ENCODE measurements at regions not wholly inside any gene's neighbourhood (a gene's known extent, or its start where the extent isn't known, plus 50 kb on each side); places are given as distances from the start of the nearest gene placed in this dataset.

DNA sequence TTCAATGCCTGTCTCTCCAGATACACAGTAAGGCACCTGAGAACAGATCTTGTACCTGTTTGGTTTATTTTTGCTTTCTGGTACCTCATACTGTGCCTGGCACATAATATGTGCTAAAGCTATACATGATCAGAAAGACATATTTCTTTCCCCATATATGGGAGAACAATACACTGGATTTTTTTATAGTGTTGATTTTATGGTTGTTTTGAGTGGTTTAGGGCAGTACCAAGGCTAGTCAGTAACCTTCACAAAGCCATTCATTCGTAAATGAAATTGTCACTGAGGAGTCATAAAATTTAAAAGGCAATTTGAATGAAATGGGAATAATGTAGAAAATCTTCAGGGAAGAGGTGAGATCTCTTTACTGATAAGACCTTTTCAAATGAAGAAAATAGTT, 810.2 kb downstream of the TUSC7 start:
- DNase-seq (ENCODE audit: low read depth) = no peak

- DNase-seq (ENCODE audit: low read depth) = no peak
Measured at GRCh38 chr3:117520582-117520981, 811.0 kb downstream of the TUSC7 start.

DNA sequence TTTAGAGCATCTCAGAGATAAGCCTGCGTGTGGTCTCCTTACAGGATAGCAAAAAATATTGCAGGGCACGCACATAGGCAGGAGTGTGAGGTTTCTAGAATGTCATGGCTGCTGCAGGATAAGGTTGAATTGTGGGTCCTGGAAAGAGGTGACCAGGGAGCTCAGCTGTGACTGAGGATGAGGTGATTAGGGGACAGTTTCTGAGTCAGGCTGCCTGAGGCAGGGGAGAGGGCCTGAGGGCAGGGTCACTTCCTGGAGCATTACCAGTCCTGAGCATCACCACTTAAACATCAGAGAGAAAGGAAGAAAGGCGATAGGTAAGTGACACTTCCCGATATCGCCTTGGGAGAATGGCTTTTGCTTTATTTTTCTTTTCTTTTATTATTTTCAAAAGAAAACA, 813.8 kb downstream of the TUSC7 start:
- no peak for DNase-seq (ENCODE audit: low read depth)

DNA sequence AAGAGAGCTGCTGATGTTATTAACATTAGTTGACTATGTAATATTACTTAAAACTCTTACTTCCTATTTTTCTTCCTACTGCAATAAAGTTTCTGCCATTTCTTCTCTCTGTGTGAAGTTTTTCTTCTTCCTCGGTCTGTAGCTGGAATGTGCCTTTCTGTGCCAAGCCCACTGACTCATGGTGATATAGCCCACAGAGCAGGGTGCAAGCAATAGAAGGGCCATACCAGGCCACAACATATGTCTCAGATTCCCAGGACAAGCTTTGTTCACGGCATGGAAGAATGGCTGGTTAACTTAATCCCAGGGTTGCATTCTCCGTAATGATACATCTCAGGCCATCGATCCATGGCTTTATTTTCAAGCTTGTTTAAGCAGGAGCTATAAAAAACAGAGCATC, 815.3 kb downstream of the TUSC7 start:
- no peak for DNase-seq (ENCODE audit: low read depth)

DNA sequence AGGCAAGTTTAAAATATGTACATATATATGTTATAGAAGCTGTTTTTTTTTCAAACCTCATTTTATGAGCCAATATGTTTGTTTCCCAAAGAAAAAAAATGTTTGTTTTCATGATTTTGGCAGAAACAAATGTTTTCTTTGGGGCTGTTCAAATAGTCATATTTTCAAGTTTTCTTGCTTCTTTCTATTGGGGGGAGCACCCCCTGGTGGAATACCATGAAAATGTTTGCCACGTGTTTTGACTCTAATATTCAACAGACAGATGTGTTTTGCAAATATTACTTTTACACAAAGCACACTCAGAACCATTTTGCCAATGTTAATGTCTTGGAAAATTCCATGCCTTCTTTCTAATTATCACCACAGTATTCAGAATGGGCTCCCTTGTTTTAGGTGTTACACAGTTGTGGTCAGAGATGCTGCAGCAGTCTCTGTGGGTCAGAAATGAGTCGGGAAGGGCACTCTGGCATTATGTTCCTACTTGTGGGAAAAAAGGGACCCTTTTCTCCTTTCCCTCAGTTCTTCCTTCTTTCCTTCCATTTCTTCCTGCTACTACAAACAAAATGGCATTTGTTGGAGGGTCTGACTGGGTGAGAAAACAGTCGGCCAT, 817.0 kb downstream of the TUSC7 start:
- no peak for DNase-seq (ENCODE audit: low read depth)

- no peak for DNase-seq (ENCODE audit: low read depth)
Measured at GRCh38 chr3:117527346-117527745, 817.8 kb downstream of the TUSC7 start.

DNA sequence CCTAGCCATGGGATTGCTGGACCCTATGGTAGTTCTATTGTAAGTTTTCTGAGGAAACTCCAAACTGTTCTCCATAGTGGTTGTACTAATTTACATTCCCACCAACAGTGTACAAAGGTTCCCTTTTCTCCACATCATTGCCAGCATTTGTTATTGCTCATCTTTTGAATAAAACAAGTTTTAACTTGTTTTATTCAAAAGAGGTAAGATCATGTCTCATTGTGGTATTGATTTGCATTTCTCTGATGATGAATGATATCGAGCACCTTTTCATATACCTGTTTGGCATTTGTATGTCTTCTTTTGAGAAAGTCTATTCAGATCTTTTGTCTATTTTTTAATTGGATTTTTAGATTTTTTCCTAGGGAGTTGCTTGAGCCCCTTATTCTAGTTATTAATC, 819.1 kb downstream of the TUSC7 start:
- DNase-seq (ENCODE audit: low read depth) = no peak

GRCh38 chr3:117531078-117531767, 821.6 kb downstream of the TUSC7 start:
- DNase-seq (ENCODE audit: low read depth) = no peak

DNA sequence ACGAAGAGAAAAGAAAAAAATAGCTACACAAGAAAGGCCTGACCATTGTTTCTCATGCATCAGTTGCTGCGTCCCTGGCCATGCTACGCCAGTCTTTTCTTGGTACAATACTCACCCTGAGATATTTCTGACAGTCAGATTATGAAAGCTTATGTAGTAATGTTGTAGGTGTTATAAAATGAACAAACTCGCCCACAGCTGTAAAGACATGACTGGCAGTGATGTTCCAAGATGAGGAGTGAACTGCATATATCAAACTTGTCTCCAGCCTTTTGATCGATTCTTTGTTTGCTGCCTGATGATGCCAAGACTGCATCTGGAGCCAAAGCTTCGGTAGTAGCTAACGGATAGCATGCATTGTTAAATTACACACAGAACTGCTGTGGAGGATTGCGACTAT, 822.7 kb downstream of the TUSC7 start:
- no peak for DNase-seq (ENCODE audit: low read depth)

- DNase-seq (ENCODE audit: low read depth) = no peak
Measured at GRCh38 chr3:117534138-117534537, 824.6 kb downstream of the TUSC7 start.

GRCh38 chr3:117536006-117536405, 826.4 kb downstream of the TUSC7 start:
- DNase-seq (ENCODE audit: low read depth) = no peak

GRCh38 chr3:117537949-117538348, 828.4 kb downstream of the TUSC7 start:
- no peak for DNase-seq (ENCODE audit: low read depth)

DNA sequence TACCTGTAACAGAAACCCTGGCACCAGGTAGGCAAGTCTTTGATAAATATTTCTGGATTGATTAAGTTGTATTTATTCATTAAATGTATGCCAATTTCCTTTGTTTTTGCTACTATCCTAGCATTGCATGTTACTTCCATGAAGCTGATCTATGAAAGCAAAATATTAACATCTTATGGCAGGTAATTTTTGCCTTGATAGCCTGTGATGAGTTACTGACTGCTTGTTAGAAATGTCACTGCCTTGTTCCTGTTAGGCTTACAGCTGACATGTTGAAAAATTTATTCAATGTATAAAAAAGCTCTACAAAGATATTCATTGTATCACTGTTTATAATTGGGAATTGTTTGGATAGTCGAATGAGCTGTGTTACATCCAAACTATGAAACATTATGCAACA, 830.1 kb downstream of the TUSC7 start:
- DNase-seq (ENCODE audit: low read depth) = no peak

- no peak for DNase-seq (ENCODE audit: low read depth)
Measured at GRCh38 chr3:117540597-117540996, 831.0 kb downstream of the TUSC7 start.

DNA sequence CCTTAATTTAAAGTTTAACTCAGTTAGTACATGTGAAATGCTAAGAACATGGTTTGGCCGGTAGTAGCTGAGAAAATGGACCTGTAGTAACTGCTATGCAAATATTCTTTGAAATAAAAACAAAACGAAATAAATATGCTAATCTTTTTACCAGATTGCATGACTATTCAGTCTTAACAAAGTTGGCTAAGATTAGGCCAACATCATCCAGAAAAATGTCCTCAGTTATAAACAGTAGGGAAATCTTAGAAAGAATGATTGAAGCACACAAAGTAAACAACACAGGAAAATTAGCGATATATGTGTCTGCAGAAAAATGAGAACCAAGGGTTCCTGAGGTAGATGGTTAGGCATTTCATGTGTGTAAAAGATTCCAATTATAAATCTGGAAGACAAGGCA, 832.1 kb downstream of the TUSC7 start:
- no peak for DNase-seq (ENCODE audit: low read depth)

- DNase-seq (ENCODE audit: low read depth) = no peak
Measured at GRCh38 chr3:117543521-117543920, 833.9 kb downstream of the TUSC7 start.

- no peak for DNase-seq (ENCODE audit: low read depth)
Measured at GRCh38 chr3:117545484-117545883, 835.9 kb downstream of the TUSC7 start.

- no peak for DNase-seq (ENCODE audit: low read depth)
Measured at GRCh38 chr3:117547956-117548550, 838.5 kb downstream of the TUSC7 start.

DNA sequence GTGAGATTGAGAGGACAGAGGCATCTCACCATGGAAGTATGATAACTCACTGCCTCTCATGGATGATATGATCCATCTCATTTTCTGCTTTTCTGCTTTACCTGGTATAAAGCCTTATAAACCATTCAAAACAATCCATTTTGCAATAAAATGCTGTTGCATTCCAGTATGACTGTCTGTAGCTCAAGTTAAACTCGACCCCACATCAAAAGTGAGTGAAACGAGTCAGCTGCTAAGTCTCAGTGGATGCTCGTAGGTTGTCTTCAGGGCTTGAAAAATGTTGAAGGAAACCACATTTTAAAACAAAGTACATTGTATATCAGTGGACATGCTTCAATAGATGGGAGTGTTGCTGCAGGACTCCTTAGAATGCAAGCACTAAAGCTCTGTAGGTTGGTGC, 839.0 kb downstream of the TUSC7 start:
- DNase-seq (ENCODE audit: low read depth) = no peak

- no peak for DNase-seq (ENCODE audit: low read depth)
Measured at GRCh38 chr3:117549716-117550115, 840.1 kb downstream of the TUSC7 start.

DNA sequence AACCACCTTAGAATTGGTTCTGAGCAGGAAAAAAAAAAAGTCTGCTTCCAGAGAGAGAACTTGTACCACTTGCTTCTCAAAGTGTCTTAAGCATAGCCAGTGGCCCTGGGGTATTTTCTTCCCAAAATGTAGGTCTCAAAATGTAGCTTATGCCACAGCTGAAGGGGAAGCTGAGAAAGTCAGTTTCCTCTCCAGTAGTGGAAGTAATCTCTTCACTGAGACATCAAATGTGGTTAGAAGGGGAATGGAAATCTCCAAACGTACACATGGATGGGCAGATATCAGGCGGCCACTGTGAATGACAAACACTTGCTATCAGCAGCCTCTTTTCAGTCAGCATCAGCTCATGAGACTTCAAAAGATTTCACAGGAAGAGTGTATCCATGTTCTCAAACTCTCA, 841.2 kb downstream of the TUSC7 start:
- no peak for DNase-seq (ENCODE audit: low read depth)

DNA sequence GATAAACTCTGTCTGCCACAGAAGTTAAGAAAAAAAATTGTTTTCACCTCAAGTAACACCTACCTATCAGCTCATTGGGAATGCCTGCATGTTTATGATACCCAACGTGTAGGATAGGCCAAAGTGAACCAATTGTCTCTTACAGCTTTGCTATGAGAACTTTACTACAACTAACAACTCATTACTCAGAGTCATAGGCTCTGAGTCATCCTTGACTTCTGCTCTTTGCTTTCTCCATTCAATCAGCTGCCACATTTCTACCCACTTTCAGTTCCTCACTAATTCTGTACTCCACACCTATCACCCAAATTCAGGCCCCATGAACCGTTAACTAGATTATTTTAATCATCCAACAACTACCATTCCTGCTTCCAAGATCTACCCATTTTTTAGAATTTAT, 843.9 kb downstream of the TUSC7 start:
- DNase-seq (ENCODE audit: low read depth) = no peak

- no peak for DNase-seq (ENCODE audit: low read depth)
Measured at GRCh38 chr3:117556646-117557407, 847.2 kb downstream of the TUSC7 start.
